ENCODE measurements at regions not wholly inside any gene's neighbourhood (a gene's known extent, or its start where the extent isn't known, plus 50 kb on each side); places are given as distances from the start of the nearest gene placed in this dataset.
"Not testable (repeated sequence)": the region's sequence is repeated elsewhere in the genome, so short reads cannot be mapped to it uniquely, and the experiment has no call there.

- Mint-ChIP-seq H3K9me3 (ENCODE audit: low read depth, unreplicated experiment) (no peaks in the 10 kb centered on the region), H3K4me1 (ENCODE audit: low read depth, unreplicated experiment) (peaks cover 36% of the 10 kb centered on the region), H3K27me3 (ENCODE audit: unreplicated experiment) (no peaks in the 10 kb centered on the region), H3K27ac (ENCODE audit: unreplicated experiment) (no peak overlapping the region), H3K36me3 (ENCODE audit: insufficient read depth, unreplicated experiment) (no peaks in the 10 kb centered on the region), H3K4me3 (ENCODE audit: low read depth, unreplicated experiment) (no peak overlapping the region)
- no TSS peak for BruUV-seq (replicated peaks)
- TF ChIP-seq CTCF (IDR thresholded peaks at IDR 0.05; ENCODE audit: unreplicated experiment): no peak
- intact Hi-C loops (cut with micrococcal nuclease; ENCODE audit: unreplicated experiment): no loop called here
- DNase-seq: no peak
- CTCF ChIA-PET: interaction anchor here (0.9 to 1.2 kb wide), 2 partner anchors 8 to 11 kb away, joined by 3 to 4 read pairs; no protein-coding TSS in a partner anchor
Observed at GRCh38 chr11:86145439-86146156, 76.7 kb upstream of the PICALM start.

GRCh38 chr11:86144846-86145245 lies 76.0 kb upstream of the PICALM start:
- Mint-ChIP-seq H3K27ac (ENCODE audit: unreplicated experiment) (no peak overlapping the region), H3K27me3 (ENCODE audit: unreplicated experiment) (no peaks in the 10 kb centered on the region), H3K4me1 (ENCODE audit: low read depth, unreplicated experiment) (peaks cover 29% of the 10 kb centered on the region), H3K36me3 (ENCODE audit: insufficient read depth, unreplicated experiment) (no peaks in the 10 kb centered on the region), H3K4me3 (ENCODE audit: low read depth, unreplicated experiment) (no peak overlapping the region), H3K9me3 (ENCODE audit: low read depth, unreplicated experiment) (no peaks in the 10 kb centered on the region)
- no TSS peak for BruUV-seq (replicated peaks)
- intact Hi-C loops (cut with micrococcal nuclease; ENCODE audit: unreplicated experiment): no loop called here
- no peak for DNase-seq
- CTCF ChIA-PET: interaction anchor here (0.9 to 1.2 kb wide), 2 partner anchors 9 to 12 kb away, joined by 3 to 4 read pairs; no protein-coding TSS in a partner anchor
- TF ChIP-seq CTCF (IDR thresholded peaks at IDR 0.05; ENCODE audit: unreplicated experiment): no peak

GRCh38 chr11:86144087-86144486 lies 75.2 kb upstream of the PICALM start:
- intact Hi-C loops (cut with micrococcal nuclease; ENCODE audit: unreplicated experiment); H3K27ac Mint-ChIP-seq (ENCODE audit: unreplicated experiment); H3K9me3 Mint-ChIP-seq (ENCODE audit: low read depth, unreplicated experiment); DNase-seq; H3K4me3 Mint-ChIP-seq (ENCODE audit: low read depth, unreplicated experiment); H3K36me3 Mint-ChIP-seq (ENCODE audit: insufficient read depth, unreplicated experiment); BruUV-seq (replicated peaks); H3K27me3 Mint-ChIP-seq (ENCODE audit: unreplicated experiment): not testable (repeated sequence)
- CTCF ChIA-PET: interaction anchor here (1.2 kb wide), 1 partner anchor 9 kb away, joined by 3 read pairs; no protein-coding TSS in a partner anchor
- peaks cover 29% of the 10 kb centered on the region for H3K4me1 Mint-ChIP-seq (ENCODE audit: low read depth, unreplicated experiment)

GRCh38 chr11:86143087-86144030 lies 74.5 kb upstream of the PICALM start:
- no peak for TF ChIP-seq CTCF (IDR thresholded peaks at IDR 0.05; ENCODE audit: unreplicated experiment)
- no peak overlapping the region for H3K4me3 Mint-ChIP-seq (ENCODE audit: low read depth, unreplicated experiment)
- H3K4me1 Mint-ChIP-seq (ENCODE audit: low read depth, unreplicated experiment): peaks cover 26% of the 10 kb centered on the region
- no peak for DNase-seq
- H3K9me3 Mint-ChIP-seq (ENCODE audit: low read depth, unreplicated experiment): no peaks in the 10 kb centered on the region
- H3K27me3 Mint-ChIP-seq (ENCODE audit: unreplicated experiment): no peaks in the 10 kb centered on the region
- H3K36me3 Mint-ChIP-seq (ENCODE audit: insufficient read depth, unreplicated experiment): no peaks in the 10 kb centered on the region
- no TSS peak for BruUV-seq (replicated peaks)
- intact Hi-C loops (cut with micrococcal nuclease; ENCODE audit: unreplicated experiment): no loop called here
- H3K27ac Mint-ChIP-seq (ENCODE audit: unreplicated experiment): no peak overlapping the region
- CTCF ChIA-PET: no interaction called here

Measured in Calu3 (cell line).